Suprapubic skin (tissue), 4 donors: ENCODE measurements at regions not wholly inside any gene's neighbourhood (a gene's known extent, or its start where the extent isn't known, plus 50 kb on each side); places are given as distances from the start of the nearest gene placed in this dataset.

Source experiments
- POLR2A ChIP-seq, 2 donors: fragments of 450-650 bp; IDR thresholded peaks; one replicate each; pipeline ENCODE4 v1.6.1; 2017; ENCODE audit warnings: antibody characterized with exemption in 2 of 2, mild to moderate bottlenecking in 2 of 2, moderate library complexity in 2 of 2
- POLR2AphosphoS5 ChIP-seq, 3 donors: sonication (generic); formaldehyde crosslinking; IDR thresholded peaks; one replicate each; pipeline ENCODE4 v1.6.1; 2017; ENCODE audit warnings: antibody characterized with exemption in 3 of 3
- TF ChIP-seq, protein P1 (sequence below), 2 donors: fragments of 200-600 bp in 1 of 2; fragments of 450-650 bp in 1 of 2; sonication (generic) in 1 of 2; IDR thresholded peaks; one replicate each; pipeline ENCODE4 v1.5.1; 2016 to 2019; ENCODE audit warnings: antibody characterized with exemption in 2 of 2, mild to moderate bottlenecking in 1 of 2, moderate library complexity in 1 of 2

DNA sequence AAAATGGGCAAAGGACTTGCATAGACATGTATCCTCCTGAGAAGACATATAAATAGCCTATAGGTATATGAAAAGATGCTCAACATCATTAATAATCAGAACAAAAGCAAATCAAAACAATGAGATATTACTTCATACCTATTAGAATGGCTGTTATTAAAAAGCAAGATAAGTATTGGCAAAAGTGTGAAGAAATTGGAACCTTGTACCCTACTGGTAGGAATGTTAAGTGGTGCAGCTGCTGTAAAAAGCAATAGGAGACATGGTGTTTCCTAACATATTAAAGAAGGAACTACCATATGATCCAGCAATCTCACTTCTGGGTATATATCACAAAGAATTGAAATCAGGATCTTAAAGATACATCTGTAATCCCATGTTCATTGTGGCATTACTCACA lies 69.8 kb upstream of the PRR16 start:
- TF ChIP-seq, protein P1, sequence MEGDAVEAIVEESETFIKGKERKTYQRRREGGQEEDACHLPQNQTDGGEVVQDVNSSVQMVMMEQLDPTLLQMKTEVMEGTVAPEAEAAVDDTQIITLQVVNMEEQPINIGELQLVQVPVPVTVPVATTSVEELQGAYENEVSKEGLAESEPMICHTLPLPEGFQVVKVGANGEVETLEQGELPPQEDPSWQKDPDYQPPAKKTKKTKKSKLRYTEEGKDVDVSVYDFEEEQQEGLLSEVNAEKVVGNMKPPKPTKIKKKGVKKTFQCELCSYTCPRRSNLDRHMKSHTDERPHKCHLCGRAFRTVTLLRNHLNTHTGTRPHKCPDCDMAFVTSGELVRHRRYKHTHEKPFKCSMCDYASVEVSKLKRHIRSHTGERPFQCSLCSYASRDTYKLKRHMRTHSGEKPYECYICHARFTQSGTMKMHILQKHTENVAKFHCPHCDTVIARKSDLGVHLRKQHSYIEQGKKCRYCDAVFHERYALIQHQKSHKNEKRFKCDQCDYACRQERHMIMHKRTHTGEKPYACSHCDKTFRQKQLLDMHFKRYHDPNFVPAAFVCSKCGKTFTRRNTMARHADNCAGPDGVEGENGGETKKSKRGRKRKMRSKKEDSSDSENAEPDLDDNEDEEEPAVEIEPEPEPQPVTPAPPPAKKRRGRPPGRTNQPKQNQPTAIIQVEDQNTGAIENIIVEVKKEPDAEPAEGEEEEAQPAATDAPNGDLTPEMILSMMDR (IDR thresholded peaks at IDR 0.05) = no peak
- TF ChIP-seq POLR2A (IDR thresholded peaks at IDR 0.05) = no peak
- TF ChIP-seq POLR2AphosphoS5 (IDR thresholded peaks at IDR 0.05) = no peak
